HCT116 (cell line): ENCODE measurements at regions not wholly inside any gene's neighbourhood (a gene's known extent, or its start where the extent isn't known, plus 50 kb on each side); places are given as distances from the start of the nearest gene placed in this dataset.

ENCODE experiments used
- POLR2A ChIP-seq: IDR thresholded peaks from 2 replicates; pipeline ENCODE4 v1.7.0; 2011; ENCODE audit warnings: borderline replicate concordance; ENCODE audit not compliant: insufficient read depth, insufficient read length; ENCODE audit errors: extremely low read depth
- POLR2AphosphoS5 ChIP-seq: IDR thresholded peaks from 2 replicates; pipeline ENCODE4 v1.6.1; 2011; ENCODE audit warnings: mild to moderate bottlenecking, low read depth, low read length, moderate library complexity
- SP1 ChIP-seq: IDR thresholded peaks from 2 replicates; pipeline ENCODE4 v1.6.1; 2012; ENCODE audit warnings: low read depth
- YY1 ChIP-seq: IDR thresholded peaks from 2 replicates; pipeline ENCODE4 v1.6.1; 2011; ENCODE audit warnings: low read length, low read depth, moderate library complexity, mild to moderate bottlenecking; ENCODE audit not compliant: insufficient replicate concordance; ENCODE audit errors: extremely low read depth
- ZNF274 ChIP-seq: fragments of 200-500 bp; sonication (Bioruptor generic); IDR thresholded peaks from 2 replicates; pipeline ENCODE4 v1.6.1; 2014; ENCODE audit warnings: mild to moderate bottlenecking, low read depth, low read length, inconsistent platforms
- TF ChIP-seq, protein P1 (sequence below), 3 experiments: fragments of 200-600 bp in 1 of 3; sonication (generic) in 1 of 3; IDR thresholded peaks in 2 of 3; conservative IDR thresholded peaks in 1 of 3; 2 replicates each; pipeline ENCODE4 v1.5.1; 2012 to 2017; ENCODE audit warnings: low read depth in 2 of 3, low read length in 2 of 3, antibody characterized with exemption in 1 of 3, borderline replicate concordance in 1 of 3, control low read depth in 1 of 3, mild to moderate bottlenecking in 1 of 3, mixed read lengths in 1 of 3, mixed run types in 1 of 3, moderate library complexity in 1 of 3; ENCODE audit not compliant: insufficient read depth in 1 of 3
- TF ChIP-seq, protein P2 (sequence below): IDR thresholded peaks from 2 replicates; pipeline ENCODE4 v1.6.1; 2012; ENCODE audit warnings: low read depth

DNA sequence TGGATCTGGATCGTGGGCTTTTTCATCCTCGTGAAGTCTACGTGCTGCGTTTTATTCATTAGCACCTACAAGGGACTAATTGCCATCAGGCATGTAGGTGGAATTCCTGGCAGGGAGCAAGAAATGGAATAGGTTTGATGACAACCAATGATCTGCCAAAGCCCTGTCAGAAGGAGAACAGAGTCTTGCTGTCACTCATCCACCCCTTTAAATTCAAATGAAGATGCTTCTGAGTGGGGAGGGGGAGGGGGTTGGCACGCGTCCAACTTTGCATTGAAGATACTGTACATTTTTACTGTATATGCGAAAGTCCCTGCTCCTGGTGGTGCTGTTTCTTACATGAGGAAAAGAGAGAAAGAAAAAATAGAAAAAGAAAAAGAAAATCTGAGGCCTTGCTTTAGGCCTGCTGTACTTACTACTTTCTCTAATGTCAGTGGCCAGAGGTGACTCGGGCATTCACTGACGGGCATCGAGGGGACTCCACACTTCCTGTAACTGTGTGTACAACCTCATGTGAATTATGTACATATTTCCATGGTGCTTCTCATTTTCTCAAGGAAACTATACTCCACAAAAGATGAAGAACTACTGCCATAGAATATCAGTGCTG lies 569.1 kb downstream of the INHBA start:
- TF ChIP-seq, protein P1, sequence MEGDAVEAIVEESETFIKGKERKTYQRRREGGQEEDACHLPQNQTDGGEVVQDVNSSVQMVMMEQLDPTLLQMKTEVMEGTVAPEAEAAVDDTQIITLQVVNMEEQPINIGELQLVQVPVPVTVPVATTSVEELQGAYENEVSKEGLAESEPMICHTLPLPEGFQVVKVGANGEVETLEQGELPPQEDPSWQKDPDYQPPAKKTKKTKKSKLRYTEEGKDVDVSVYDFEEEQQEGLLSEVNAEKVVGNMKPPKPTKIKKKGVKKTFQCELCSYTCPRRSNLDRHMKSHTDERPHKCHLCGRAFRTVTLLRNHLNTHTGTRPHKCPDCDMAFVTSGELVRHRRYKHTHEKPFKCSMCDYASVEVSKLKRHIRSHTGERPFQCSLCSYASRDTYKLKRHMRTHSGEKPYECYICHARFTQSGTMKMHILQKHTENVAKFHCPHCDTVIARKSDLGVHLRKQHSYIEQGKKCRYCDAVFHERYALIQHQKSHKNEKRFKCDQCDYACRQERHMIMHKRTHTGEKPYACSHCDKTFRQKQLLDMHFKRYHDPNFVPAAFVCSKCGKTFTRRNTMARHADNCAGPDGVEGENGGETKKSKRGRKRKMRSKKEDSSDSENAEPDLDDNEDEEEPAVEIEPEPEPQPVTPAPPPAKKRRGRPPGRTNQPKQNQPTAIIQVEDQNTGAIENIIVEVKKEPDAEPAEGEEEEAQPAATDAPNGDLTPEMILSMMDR (IDR thresholded peaks at IDR 0.05 in 2 of 3, conservative IDR thresholded peaks at IDR 0.05 in 1 of 3; ENCODE audit: borderline replicate concordance in 1 of 3, insufficient read depth in 1 of 3, low read depth in 2 of 3, low read length in 2 of 3), result no peak
- TF ChIP-seq, protein P2, sequence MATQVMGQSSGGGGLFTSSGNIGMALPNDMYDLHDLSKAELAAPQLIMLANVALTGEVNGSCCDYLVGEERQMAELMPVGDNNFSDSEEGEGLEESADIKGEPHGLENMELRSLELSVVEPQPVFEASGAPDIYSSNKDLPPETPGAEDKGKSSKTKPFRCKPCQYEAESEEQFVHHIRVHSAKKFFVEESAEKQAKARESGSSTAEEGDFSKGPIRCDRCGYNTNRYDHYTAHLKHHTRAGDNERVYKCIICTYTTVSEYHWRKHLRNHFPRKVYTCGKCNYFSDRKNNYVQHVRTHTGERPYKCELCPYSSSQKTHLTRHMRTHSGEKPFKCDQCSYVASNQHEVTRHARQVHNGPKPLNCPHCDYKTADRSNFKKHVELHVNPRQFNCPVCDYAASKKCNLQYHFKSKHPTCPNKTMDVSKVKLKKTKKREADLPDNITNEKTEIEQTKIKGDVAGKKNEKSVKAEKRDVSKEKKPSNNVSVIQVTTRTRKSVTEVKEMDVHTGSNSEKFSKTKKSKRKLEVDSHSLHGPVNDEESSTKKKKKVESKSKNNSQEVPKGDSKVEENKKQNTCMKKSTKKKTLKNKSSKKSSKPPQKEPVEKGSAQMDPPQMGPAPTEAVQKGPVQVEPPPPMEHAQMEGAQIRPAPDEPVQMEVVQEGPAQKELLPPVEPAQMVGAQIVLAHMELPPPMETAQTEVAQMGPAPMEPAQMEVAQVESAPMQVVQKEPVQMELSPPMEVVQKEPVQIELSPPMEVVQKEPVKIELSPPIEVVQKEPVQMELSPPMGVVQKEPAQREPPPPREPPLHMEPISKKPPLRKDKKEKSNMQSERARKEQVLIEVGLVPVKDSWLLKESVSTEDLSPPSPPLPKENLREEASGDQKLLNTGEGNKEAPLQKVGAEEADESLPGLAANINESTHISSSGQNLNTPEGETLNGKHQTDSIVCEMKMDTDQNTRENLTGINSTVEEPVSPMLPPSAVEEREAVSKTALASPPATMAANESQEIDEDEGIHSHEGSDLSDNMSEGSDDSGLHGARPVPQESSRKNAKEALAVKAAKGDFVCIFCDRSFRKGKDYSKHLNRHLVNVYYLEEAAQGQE, result no peak
- TF ChIP-seq ZNF274 (no peak), POLR2A (no peak), YY1 (no peak), POLR2AphosphoS5 (no peak), SP1 (no peak)
